A673 (cell line): ENCODE measurements at regions not wholly inside any gene's neighbourhood (a gene's known extent, or its start where the extent isn't known, plus 50 kb on each side); places are given as distances from the start of the nearest gene placed in this dataset.

Experiments
- BruUV-seq: library from RNA; stranded (reverse); fragments of 400-500 nt; replicated peaks from 2 replicates; lab custom pipeline; 2021; lab: Mats Ljungman, UMichigan
- CTCF ChIA-PET: fragments of 300-600 bp; sonication (Branson Sonifier 250); formaldehyde crosslinking; loops from one replicate; lab custom pipeline; 2022; ENCODE audit warnings: antibody characterized with exemption; lab: Charles Lee
- POLR2A ChIA-PET: fragments of 300-600 bp; sonication (Branson Sonifier 250); formaldehyde crosslinking; loops from one replicate; lab custom pipeline; 2022; ENCODE audit warnings: antibody characterized with exemption; ENCODE audit not compliant: low non-redundant PET; lab: Charles Lee
- DNase-seq: peaks from one replicate; pipeline ENCODE4 v3.0.0-alpha.2; 2015; ENCODE audit warnings: low spot score
- H3K27ac ChIP-seq: fragments of 200-600 bp; sonication (generic); 2 replicates; pipeline ENCODE4 v1.5.1; 2016; ENCODE audit warnings: mixed run types, low read depth, mild to moderate bottlenecking, mixed read lengths, antibody characterized with exemption, low read length; ENCODE audit not compliant: poor library complexity, severe bottlenecking
- H3K27me3 ChIP-seq: fragments of 200-600 bp; sonication (generic); replicated peaks from 2 replicates; pipeline ENCODE4 v1.6.1; 2017; ENCODE audit warnings: mixed run types, low read depth, mild to moderate bottlenecking, mixed read lengths, antibody characterized with exemption, low read length; ENCODE audit not compliant: insufficient read depth, poor library complexity
- H3K36me3 ChIP-seq: fragments of 200-600 bp; sonication (generic); 2 replicates; pipeline ENCODE4 v1.6.1; 2016; ENCODE audit warnings: mixed run types, mild to moderate bottlenecking, mixed read lengths, antibody characterized with exemption, low read length; ENCODE audit not compliant: insufficient read depth, poor library complexity, severe bottlenecking
- H3K4me1 ChIP-seq: fragments of 200-600 bp; sonication (generic); 2 replicates; pipeline ENCODE4 v1.6.1; 2017; ENCODE audit warnings: mixed run types, mild to moderate bottlenecking, mixed read lengths, antibody characterized with exemption, low read length; ENCODE audit not compliant: insufficient read depth, poor library complexity, severe bottlenecking
- H3K4me3 ChIP-seq: fragments of 200-600 bp; sonication (generic); 2 replicates; pipeline ENCODE4 v1.5.1; 2016; ENCODE audit warnings: low read depth, mixed run types, mild to moderate bottlenecking, mixed read lengths, low read length; ENCODE audit not compliant: poor library complexity, severe bottlenecking
- H3K9me3 ChIP-seq: fragments of 200-600 bp; sonication (generic); 2 replicates; pipeline ENCODE4 v1.6.1; 2016; ENCODE audit warnings: mixed run types, low read depth, mild to moderate bottlenecking, mixed read lengths, antibody characterized with exemption, low read length; ENCODE audit not compliant: poor library complexity, severe bottlenecking
- CTCF ChIP-seq: fragments of 300-800, 200-600 bp; sonication (generic); conservative IDR thresholded peaks from 2 replicates; pipeline ENCODE4 v1.5.1; 2017; ENCODE audit warnings: low read depth, mild to moderate bottlenecking, antibody characterized with exemption, low read length, moderate library complexity, mixed read lengths
- EZH2 ChIP-seq: fragments of 200-600 bp; sonication (generic); IDR thresholded peaks from 2 replicates; pipeline ENCODE4 v1.6.1; 2017; ENCODE audit warnings: borderline replicate concordance, low read depth, mild to moderate bottlenecking, mixed read lengths, antibody characterized with exemption, low read length; ENCODE audit not compliant: poor library complexity, severe bottlenecking
- intact Hi-C: fragments of 100-400 bp; cut with micrococcal nuclease; formaldehyde crosslinking; loops from one replicate; pipeline ENCODE4 v1.10.0; 2022; ENCODE audit not compliant: unreplicated experiment

DNA sequence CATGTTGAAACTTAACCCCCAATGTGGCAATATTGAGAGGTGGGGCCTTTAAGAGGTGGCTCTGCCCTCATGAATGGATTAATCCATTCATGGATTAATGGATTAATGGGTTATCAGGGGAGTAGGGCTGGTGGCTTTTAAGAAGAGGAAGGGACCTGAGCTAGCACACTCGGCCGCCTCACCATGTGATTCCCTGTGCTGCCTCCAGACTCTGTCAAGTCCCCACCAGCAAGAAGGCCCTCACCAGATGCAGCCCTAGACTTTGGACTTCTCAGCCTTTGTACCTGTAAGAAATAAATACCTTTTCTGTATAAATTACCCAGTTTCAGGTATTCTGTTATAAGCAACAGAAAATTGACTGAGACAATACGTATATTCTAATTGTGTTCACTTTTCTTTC is 272.2 kb upstream of the DMRT1 start:
- peaks cover 4% of the 10 kb centered on the region for H3K27me3 ChIP-seq
- no peak overlapping the region for H3K27ac ChIP-seq
- H3K4me3 ChIP-seq = no peak overlapping the region
- H3K36me3 ChIP-seq = no peaks in the 10 kb centered on the region
- ChIA-PET CTCF (no interaction called here), POLR2A (no interaction called here)
- H3K9me3 ChIP-seq = peaks cover 9% of the 10 kb centered on the region
- H3K4me1 ChIP-seq = no peaks in the 10 kb centered on the region
- intact Hi-C loops = no loop called here
- DNase-seq = no peak
- BruUV-seq = no TSS peak
- no peak for TF ChIP-seq CTCF
- no peak for TF ChIP-seq EZH2

GRCh38 chr9:570187-570586 is 271.3 kb upstream of the DMRT1 start:
- Histone ChIP-seq H3K27ac (no peak overlapping the region), H3K27me3 (peaks cover 4% of the 10 kb centered on the region), H3K36me3 (no peaks in the 10 kb centered on the region), H3K9me3 (peaks cover 9% of the 10 kb centered on the region), H3K4me3 (no peak overlapping the region), H3K4me1 (no peaks in the 10 kb centered on the region)
- DNase-seq = no peak
- ChIA-PET CTCF (no interaction called here), POLR2A (no interaction called here)
- TF ChIP-seq EZH2 (no peak), CTCF (no peak)
- no TSS peak for BruUV-seq
- intact Hi-C loops = no loop called here

DNA sequence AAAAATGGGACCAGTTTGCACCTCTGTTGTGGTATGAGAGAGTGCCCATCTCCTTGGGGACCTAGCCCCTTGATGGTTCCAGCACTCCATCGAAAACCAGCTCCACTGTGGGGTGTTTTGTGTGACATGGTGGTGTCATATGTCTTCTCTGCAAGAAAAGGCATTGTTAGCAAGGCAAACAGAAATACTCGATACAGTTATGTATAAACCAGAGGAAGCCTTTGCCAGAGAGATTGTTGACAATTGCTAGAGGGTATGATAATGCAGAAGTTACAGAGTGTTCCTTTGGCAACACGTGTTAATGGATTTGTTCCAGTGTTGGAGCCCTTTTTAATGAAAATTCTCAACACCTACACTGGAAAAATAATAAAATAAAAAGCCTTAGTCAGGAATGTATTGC is 270.4 kb upstream of the DMRT1 start:
- H3K9me3 ChIP-seq = peaks cover 9% of the 10 kb centered on the region
- no peaks in the 10 kb centered on the region for H3K36me3 ChIP-seq
- no peak for DNase-seq
- intact Hi-C loops = no loop called here
- BruUV-seq = no TSS peak
- no peaks in the 10 kb centered on the region for H3K4me1 ChIP-seq
- TF ChIP-seq EZH2 (no peak), CTCF (no peak)
- POLR2A ChIA-PET = no interaction called here
- no peak overlapping the region for H3K4me3 ChIP-seq
- peaks cover 4% of the 10 kb centered on the region for H3K27me3 ChIP-seq
- CTCF ChIA-PET = no interaction called here
- no peak overlapping the region for H3K27ac ChIP-seq
